Activated naive CD4-positive, alpha-beta T cell treated with anti-CD3 and anti-CD28 coated beads, Interleukin-2, amount 50 U/mL, for 72 hours (primary cell): ENCODE measurements at regions not wholly inside any gene's neighbourhood (a gene's known extent, or its start where the extent isn't known, plus 50 kb on each side); places are given as distances from the start of the nearest gene placed in this dataset.

Source experiments
- ATAC-seq, 2 donors: fragments of 150-1000 bp; cut with Tn5 transposase; 2 replicates each; pipeline ENCODE4 v1.10.0; 2021; ENCODE audit warnings: mild to moderate bottlenecking in 2 of 2, moderate library complexity in 2 of 2
- DNase-seq, 2 donors: peaks; one replicate each; pipeline ENCODE4 v3.0.0; 2021 to 2022; ENCODE audit warnings: low spot score in 2 of 2
- H3K27ac Mint-ChIP-seq, 2 donors: one replicate each; pipeline ENCODE4 v1.8.0; 2022; ENCODE audit warnings: mild to moderate bottlenecking in 2 of 2, mixed read lengths in 2 of 2
- H3K36me3 Mint-ChIP-seq, 2 donors: one replicate each; pipeline ENCODE4 v1.8.0; 2022; ENCODE audit warnings: mixed read lengths in 2 of 2
- H3K9me3 Mint-ChIP-seq, 2 donors: one replicate each; pipeline ENCODE4 v1.8.0; 2022; ENCODE audit warnings: mixed read lengths in 2 of 2

DNA sequence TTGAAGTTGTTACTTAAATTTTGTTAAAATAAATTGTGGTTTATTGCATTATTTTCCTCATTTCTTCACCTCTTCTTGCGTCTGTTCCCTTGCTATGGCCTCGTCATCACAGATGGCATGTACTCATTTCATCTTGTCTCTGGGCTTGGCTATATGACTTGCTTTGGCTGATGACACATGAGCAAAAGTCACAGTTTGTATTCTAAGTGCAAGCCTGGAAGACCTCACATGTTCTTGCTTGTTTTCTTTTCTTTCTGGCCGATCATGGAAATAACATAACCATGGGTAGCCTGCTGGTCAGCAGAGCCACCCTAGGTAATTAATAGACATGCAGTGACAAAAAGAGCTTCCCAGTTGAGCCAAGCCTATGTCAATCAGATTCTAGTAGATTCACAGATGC lies 527.9 kb downstream of the SPRY1 start:
- no peak for ATAC-seq
- no peaks in the 10 kb centered on the region for H3K9me3 Mint-ChIP-seq
- H3K27ac Mint-ChIP-seq = no peak overlapping the region
- no peaks in the 10 kb centered on the region for H3K36me3 Mint-ChIP-seq
- DNase-seq = no peak

GRCh38 chr4:123929565-123929964 lies 533.0 kb downstream of the SPRY1 start:
- no peak for DNase-seq
- Mint-ChIP-seq H3K36me3 (no peaks in the 10 kb centered on the region), H3K9me3 (peaks cover 3 to 4% of the 10 kb centered on the region in 2 donors), H3K27ac (no peak overlapping the region)
- no peak for ATAC-seq

GRCh38 chr4:123930996-123931395 lies 534.4 kb downstream of the SPRY1 start:
- Mint-ChIP-seq H3K9me3 (peaks cover 3 to 4% of the 10 kb centered on the region in 2 donors), H3K27ac (no peak overlapping the region), H3K36me3 (no peaks in the 10 kb centered on the region)
- ATAC-seq (no peak), DNase-seq (no peak)

GRCh38 chr4:123934096-123934495 lies 537.5 kb downstream of the SPRY1 start:
- no peak for DNase-seq
- Mint-ChIP-seq H3K36me3 (no peaks in the 10 kb centered on the region), H3K27ac (no peak overlapping the region), H3K9me3 (peaks cover 3 to 4% of the 10 kb centered on the region in 2 donors)
- no peak for ATAC-seq

DNA sequence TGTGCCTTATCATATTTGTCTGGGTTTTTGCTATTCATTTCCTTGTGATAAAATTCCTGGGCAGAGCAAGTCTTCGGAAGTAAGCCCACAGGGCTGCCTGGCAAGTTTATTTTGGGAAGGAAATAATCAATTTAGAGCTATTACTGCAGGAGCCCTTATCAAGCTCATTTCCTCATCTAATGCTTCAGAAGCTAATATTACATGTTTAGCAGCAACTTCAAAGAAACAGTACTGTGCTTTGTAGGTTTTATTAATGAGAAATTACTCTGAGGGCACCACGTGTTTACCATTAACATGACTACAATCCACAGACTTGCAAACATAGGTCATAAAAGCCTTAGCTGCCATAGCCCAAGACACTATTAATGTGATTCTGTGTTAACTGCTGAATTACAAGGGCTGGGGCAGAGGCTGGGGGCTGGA lies 540.0 kb downstream of the SPRY1 start:
- Mint-ChIP-seq H3K36me3 (no peaks in the 10 kb centered on the region), H3K9me3 (peaks cover 0 to 3% of the 10 kb centered on the region in 2 donors), H3K27ac (no peak overlapping the region)
- no peak for ATAC-seq
- DNase-seq = no peak

GRCh38 chr4:123937581-123937980 lies 541.0 kb downstream of the SPRY1 start:
- peaks cover 0 to 3% of the 10 kb centered on the region in 2 donors for H3K9me3 Mint-ChIP-seq
- H3K36me3 Mint-ChIP-seq = no peaks in the 10 kb centered on the region
- DNase-seq = no peak
- no peak overlapping the region for H3K27ac Mint-ChIP-seq
- no peak for ATAC-seq

DNA sequence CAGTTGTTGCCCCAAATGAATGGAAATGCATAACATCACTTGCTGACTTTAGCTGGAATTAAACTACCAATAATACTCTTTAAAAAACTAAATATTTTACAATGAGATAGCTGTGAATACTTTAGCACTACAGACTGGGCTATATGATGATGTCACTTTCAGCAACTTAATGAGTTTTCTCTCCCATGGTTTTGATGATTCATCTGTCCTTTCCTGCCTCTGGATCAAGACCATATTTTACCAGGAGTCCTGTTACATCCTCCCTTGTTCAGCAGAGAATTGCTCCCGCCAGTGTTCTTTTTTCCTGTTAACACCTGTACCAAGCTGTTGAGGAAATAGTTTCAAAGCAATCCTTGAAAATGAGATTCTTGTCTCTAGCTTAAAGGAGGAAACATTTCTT lies 543.0 kb downstream of the SPRY1 start:
- ATAC-seq = no peak
- H3K9me3 Mint-ChIP-seq = no peaks in the 10 kb centered on the region
- H3K27ac Mint-ChIP-seq = no peak overlapping the region
- no peak for DNase-seq
- no peaks in the 10 kb centered on the region for H3K36me3 Mint-ChIP-seq

DNA sequence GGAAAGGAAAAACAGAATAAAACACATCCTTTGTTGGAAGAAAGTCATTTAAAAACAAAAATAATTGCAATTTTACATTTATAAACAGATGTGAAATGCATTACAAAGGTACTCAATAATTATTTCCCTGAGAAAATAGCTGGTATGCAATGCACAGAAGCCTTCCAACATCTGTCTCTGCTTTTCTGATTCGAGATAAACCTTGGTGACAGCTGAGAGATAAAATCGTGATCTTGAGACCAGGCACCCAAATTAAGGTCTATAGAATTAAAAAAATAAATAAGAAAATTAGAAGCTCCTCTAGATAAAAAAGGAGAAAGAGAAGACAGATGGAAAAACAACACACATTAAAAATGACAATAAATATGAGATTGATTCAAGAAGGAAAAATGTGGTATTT lies 544.0 kb downstream of the SPRY1 start:
- DNase-seq (no peak), ATAC-seq (no peak)
- no peak overlapping the region for H3K27ac Mint-ChIP-seq
- no peaks in the 10 kb centered on the region for H3K9me3 Mint-ChIP-seq
- H3K36me3 Mint-ChIP-seq = no peaks in the 10 kb centered on the region

DNA sequence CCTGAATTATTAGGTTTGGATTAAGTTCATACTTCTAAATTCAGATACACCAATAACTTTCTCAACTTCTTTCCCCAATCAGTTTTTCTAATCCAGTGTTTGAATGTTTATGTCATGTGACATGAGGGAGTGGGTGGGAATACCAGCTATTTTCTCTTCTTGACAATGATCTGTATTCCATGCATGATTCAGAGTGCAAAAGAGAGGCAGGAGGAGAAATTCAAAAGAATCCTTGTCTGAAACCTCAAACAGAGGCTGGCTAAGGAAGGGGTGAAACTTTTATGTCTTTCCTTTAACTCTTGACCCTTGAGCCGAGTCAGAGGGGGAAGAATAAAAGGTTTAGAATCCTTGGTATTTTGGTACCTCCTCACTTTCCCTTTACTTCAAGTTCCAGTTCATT lies 544.7 kb downstream of the SPRY1 start:
- Mint-ChIP-seq H3K36me3 (no peaks in the 10 kb centered on the region), H3K9me3 (no peaks in the 10 kb centered on the region), H3K27ac (no peak overlapping the region)
- ATAC-seq (no peak), DNase-seq (no peak)

- Mint-ChIP-seq H3K9me3 (no peaks in the 10 kb centered on the region), H3K27ac (no peak overlapping the region), H3K36me3 (no peaks in the 10 kb centered on the region)
- DNase-seq (no peak), ATAC-seq (no peak)
Measured at GRCh38 chr4:123943976-123944375, 547.4 kb downstream of the SPRY1 start.

DNA sequence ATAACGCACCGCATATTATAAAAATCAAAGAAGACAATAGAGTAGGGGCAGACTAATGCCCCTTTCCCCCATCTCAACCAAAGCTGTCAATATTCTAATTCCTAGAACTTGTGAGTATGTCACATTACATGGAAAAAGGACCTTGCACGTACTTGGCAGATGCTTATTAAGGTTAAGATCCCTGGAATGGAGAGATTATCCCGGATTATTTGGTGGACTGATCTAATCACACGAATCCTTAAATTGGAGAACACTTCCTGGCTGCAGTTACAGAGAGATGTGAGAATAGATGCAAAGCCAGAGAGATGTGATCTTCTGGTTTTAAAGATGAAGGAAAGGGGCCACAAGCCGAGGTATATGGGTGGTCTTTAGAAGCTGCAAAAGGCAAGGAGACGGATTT lies 548.7 kb downstream of the SPRY1 start:
- no peaks in the 10 kb centered on the region for H3K9me3 Mint-ChIP-seq
- no peaks in the 10 kb centered on the region for H3K36me3 Mint-ChIP-seq
- no peak for ATAC-seq
- DNase-seq = no peak
- no peak overlapping the region for H3K27ac Mint-ChIP-seq

DNA sequence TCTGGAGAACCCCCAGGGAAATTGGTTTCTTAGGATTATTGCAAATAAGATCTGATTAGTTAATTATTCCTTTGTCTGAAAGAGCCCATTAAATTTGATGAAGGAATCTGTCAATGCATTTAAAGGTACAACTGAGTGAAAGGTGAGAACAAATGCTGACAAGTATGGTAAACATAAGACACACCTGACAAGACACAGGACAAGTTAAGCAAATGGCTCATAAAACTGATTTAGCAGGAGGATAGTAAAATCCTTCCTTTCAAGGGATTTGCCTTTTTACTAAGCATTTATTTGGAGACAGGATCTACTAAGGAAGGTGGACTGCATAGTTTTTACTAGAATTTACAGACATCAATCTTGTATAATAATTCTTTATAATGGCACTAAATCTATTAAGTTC lies 553.9 kb downstream of the SPRY1 start:
- Mint-ChIP-seq H3K9me3 (peaks cover 4 to 8% of the 10 kb centered on the region in 2 donors), H3K27ac (no peak overlapping the region), H3K36me3 (no peaks in the 10 kb centered on the region)
- ATAC-seq (no peak), DNase-seq (no peak)

DNA sequence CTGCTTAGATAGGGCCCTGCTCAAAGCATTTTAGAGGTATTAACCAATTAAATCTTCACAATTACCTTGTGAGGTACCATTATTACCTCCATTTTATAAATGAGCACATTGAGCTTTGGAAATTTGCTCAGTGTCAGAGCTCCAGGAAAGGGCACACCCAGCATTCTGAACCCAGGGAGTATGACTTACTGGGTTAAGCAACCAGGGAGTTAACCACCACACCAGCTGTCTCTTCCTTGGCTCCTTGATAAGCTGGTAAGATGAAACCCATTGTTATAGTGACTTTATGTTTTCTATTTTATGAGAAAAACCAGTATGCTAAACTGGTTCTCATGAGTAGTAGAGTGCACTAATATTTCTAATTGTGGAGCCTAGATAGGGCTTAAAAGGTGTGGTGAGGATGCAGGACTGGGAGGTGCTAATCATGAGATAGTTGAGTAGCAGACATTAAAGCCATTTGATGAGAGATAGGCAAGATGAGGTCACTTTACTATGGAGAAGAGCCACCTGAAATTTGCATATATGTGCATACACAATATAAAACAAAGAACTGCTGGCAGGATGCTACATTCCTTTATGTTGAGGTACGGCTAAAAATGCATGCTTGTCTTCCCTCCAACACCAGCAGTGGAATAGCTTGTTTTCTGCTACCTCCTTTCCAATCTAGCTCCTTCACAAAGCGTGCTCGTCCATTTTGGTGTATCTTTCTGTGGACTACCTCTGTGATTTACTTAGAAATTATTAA lies 556.1 kb downstream of the SPRY1 start:
- DNase-seq = no peak
- H3K9me3 Mint-ChIP-seq = peaks cover 4 to 8% of the 10 kb centered on the region in 2 donors
- H3K27ac Mint-ChIP-seq = no peak overlapping the region
- no peak for ATAC-seq
- H3K36me3 Mint-ChIP-seq = no peaks in the 10 kb centered on the region

GRCh38 chr4:123953566-123953965 lies 557.0 kb downstream of the SPRY1 start:
- no peak overlapping the region for H3K27ac Mint-ChIP-seq
- DNase-seq (no peak), ATAC-seq (no peak)
- no peaks in the 10 kb centered on the region for H3K36me3 Mint-ChIP-seq
- H3K9me3 Mint-ChIP-seq = peaks cover 4 to 15% of the 10 kb centered on the region in 2 donors

- no peak for DNase-seq
- no peak for ATAC-seq
- Mint-ChIP-seq H3K36me3 (no peaks in the 10 kb centered on the region), H3K27ac (no peak overlapping the region), H3K9me3 (peaks cover 4 to 15% of the 10 kb centered on the region in 2 donors)
Measured at GRCh38 chr4:123954220-123954619, 557.6 kb downstream of the SPRY1 start.

- peaks cover 4 to 15% of the 10 kb centered on the region in 2 donors for H3K9me3 Mint-ChIP-seq
- H3K36me3 Mint-ChIP-seq = no peaks in the 10 kb centered on the region
- H3K27ac Mint-ChIP-seq = no peak overlapping the region
- no peak for ATAC-seq
- DNase-seq = no peak
Measured at GRCh38 chr4:123955167-123955800, 558.7 kb downstream of the SPRY1 start.

DNA sequence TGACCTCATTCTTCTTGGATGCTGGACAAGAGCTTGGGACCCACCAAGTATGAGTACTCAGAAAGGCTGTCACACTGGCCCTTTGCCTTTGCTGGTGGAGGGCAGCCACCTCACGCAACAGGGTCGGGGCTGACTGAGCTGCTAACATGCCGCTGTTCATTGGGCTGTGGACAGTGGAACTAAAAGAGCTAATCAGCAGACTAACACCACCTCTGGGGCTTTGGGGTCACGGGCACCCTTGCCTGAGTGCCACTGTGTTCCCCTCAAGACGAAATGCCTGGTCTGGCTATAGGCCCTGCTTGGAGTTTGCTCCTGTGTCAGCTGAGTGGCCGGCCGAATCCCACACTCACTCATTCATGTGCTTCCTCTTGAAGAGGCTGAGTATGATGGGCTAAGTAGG lies 559.6 kb downstream of the SPRY1 start:
- DNase-seq = no peak
- no peak for ATAC-seq
- H3K36me3 Mint-ChIP-seq = no peaks in the 10 kb centered on the region

More for the DNA sequence above, 559.6 kb downstream of the SPRY1 start:
- Mint-ChIP-seq H3K9me3 (peaks cover 4 to 15% of the 10 kb centered on the region in 2 donors), H3K27ac (no peak overlapping the region)
